OCI-LY7 (cell line): ENCODE measurements at regions not wholly inside any gene's neighbourhood (a gene's known extent, or its start where the extent isn't known, plus 50 kb on each side); places are given as distances from the start of the nearest gene placed in this dataset.

ENCODE experiments used
- BruUV-seq: library from RNA; stranded (reverse); fragments of 400-500 nt; replicated peaks from 2 replicates; lab custom pipeline; 2021; lab: Mats Ljungman, UMichigan
- CTCF ChIA-PET: fragments of 300-600 bp; sonication (Branson Sonifier 250); formaldehyde crosslinking; loops from one replicate; lab custom pipeline; 2022; ENCODE audit warnings: antibody characterized with exemption; ENCODE audit not compliant: unreplicated experiment; lab: Charles Lee
- POLR2A ChIA-PET: fragments of 300-600 bp; sonication (Branson Sonifier 250); formaldehyde crosslinking; loops from one replicate; lab custom pipeline; 2022; ENCODE audit warnings: antibody characterized with exemption; lab: Charles Lee
- DNase-seq: peaks from one replicate; pipeline ENCODE4 v3.0.0-alpha.2; 2015; ENCODE audit warnings: low spot score
- H2AFZ ChIP-seq: fragments of 200-600 bp; sonication (generic), shearing (Covaris generic); 2 replicates; pipeline ENCODE4 v1.6.1; 2014; ENCODE audit warnings: mild to moderate bottlenecking, antibody characterized with exemption, low read length, moderate library complexity
- H3K27ac ChIP-seq: fragments of 200-600 bp; sonication (generic); 2 replicates; pipeline ENCODE4 v1.5.1; 2014; ENCODE audit warnings: mixed run types, low read depth, mild to moderate bottlenecking, moderate library complexity, low read length, inconsistent platforms; ENCODE audit not compliant: poor library complexity, severe bottlenecking
- H3K36me3 ChIP-seq: fragments of 200-600 bp; sonication (generic); 2 replicates; pipeline ENCODE4 v1.6.1; 2014; ENCODE audit warnings: mild to moderate bottlenecking, antibody characterized with exemption, low read length, moderate library complexity, mixed read lengths; ENCODE audit not compliant: insufficient read depth
- H3K4me1 ChIP-seq: fragments of 200-600 bp; sonication (generic); 2 replicates; pipeline ENCODE4 v1.5.1; 2014; ENCODE audit warnings: mild to moderate bottlenecking, low read length; ENCODE audit not compliant: insufficient read depth, poor library complexity, severe bottlenecking
- H3K4me2 ChIP-seq: fragments of 200-600 bp; sonication (generic); 2 replicates; pipeline ENCODE4 v1.6.1; 2014; ENCODE audit warnings: mild to moderate bottlenecking, low read length
- H3K4me3 ChIP-seq: fragments of 200-600 bp; sonication (generic); 2 replicates; pipeline ENCODE4 v1.5.1; 2014; ENCODE audit warnings: mild to moderate bottlenecking, low read depth, low read length; ENCODE audit not compliant: poor library complexity, severe bottlenecking
- H3K79me2 ChIP-seq: fragments of 200-600 bp; sonication (generic); 2 replicates; pipeline ENCODE4 v1.6.1; 2016; ENCODE audit warnings: low read depth, mild to moderate bottlenecking, low read length, moderate library complexity, mixed read lengths; ENCODE audit not compliant: insufficient read depth
- H3K9me2 ChIP-seq: fragments of 200-600 bp; sonication (generic); 2 replicates; pipeline ENCODE4 v1.6.1; 2016; ENCODE audit warnings: mild to moderate bottlenecking, low read length, mixed read lengths; ENCODE audit not compliant: insufficient read depth
- H3K9me3 ChIP-seq: fragments of 200-600 bp; sonication (generic); 2 replicates; pipeline ENCODE4 v1.6.1; 2014; ENCODE audit warnings: mild to moderate bottlenecking, mixed run types, low read length, mixed read lengths
- H4K20me1 ChIP-seq: fragments of 200-600 bp; sonication (generic); 2 replicates; pipeline ENCODE4 v1.6.1; 2014; ENCODE audit warnings: mild to moderate bottlenecking, antibody characterized with exemption, low read length, moderate library complexity, mixed read lengths; ENCODE audit not compliant: insufficient read depth
- EZH2phosphoT487 ChIP-seq: fragments of 200-600 bp; sonication (generic); IDR thresholded peaks from 2 replicates; pipeline ENCODE4 v1.6.1; 2018; ENCODE audit warnings: low read depth, borderline replicate concordance, mild to moderate bottlenecking, mixed run types, antibody characterized with exemption, low read length, moderate library complexity, mixed read lengths
- intact Hi-C: fragments of 100-400 bp; cut with micrococcal nuclease; formaldehyde crosslinking; loops from one replicate; pipeline ENCODE4 v1.10.0; 2022; ENCODE audit not compliant: unreplicated experiment
- TF ChIP-seq, protein P1 (sequence below): fragments of 200-600 bp; sonication (generic); conservative IDR thresholded peaks from 2 replicates; pipeline ENCODE4 v1.5.1; 2014; ENCODE audit warnings: mild to moderate bottlenecking, antibody characterized with exemption, low read length, moderate library complexity, mixed read lengths

GRCh38 chr14:39722547-39723273 is 290.5 kb upstream of the FBXO33 start:
- intact Hi-C loops = no loop called here
- H3K27ac ChIP-seq = no peak overlapping the region
- H2AFZ ChIP-seq = no peak overlapping the region
- CTCF ChIA-PET = no interaction called here
- TF ChIP-seq, protein P1, sequence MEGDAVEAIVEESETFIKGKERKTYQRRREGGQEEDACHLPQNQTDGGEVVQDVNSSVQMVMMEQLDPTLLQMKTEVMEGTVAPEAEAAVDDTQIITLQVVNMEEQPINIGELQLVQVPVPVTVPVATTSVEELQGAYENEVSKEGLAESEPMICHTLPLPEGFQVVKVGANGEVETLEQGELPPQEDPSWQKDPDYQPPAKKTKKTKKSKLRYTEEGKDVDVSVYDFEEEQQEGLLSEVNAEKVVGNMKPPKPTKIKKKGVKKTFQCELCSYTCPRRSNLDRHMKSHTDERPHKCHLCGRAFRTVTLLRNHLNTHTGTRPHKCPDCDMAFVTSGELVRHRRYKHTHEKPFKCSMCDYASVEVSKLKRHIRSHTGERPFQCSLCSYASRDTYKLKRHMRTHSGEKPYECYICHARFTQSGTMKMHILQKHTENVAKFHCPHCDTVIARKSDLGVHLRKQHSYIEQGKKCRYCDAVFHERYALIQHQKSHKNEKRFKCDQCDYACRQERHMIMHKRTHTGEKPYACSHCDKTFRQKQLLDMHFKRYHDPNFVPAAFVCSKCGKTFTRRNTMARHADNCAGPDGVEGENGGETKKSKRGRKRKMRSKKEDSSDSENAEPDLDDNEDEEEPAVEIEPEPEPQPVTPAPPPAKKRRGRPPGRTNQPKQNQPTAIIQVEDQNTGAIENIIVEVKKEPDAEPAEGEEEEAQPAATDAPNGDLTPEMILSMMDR = no peak
- no peak for TF ChIP-seq EZH2phosphoT487
- no peaks in the 10 kb centered on the region for H3K9me3 ChIP-seq
- H3K36me3 ChIP-seq = no peaks in the 10 kb centered on the region
- H3K4me2 ChIP-seq = no peak overlapping the region
- no peak overlapping the region for H3K4me3 ChIP-seq
- BruUV-seq = no TSS peak
- no peaks in the 10 kb centered on the region for H3K4me1 ChIP-seq
- no peaks in the 10 kb centered on the region for H3K79me2 ChIP-seq
- POLR2A ChIA-PET = interaction anchor here (1.3 kb wide), 1 partner anchor 20 kb away, joined by 3 read pairs; no protein-coding TSS in a partner anchor
- DNase-seq = no peak
- no peaks in the 10 kb centered on the region for H4K20me1 ChIP-seq
- no peaks in the 10 kb centered on the region for H3K9me2 ChIP-seq

DNA sequence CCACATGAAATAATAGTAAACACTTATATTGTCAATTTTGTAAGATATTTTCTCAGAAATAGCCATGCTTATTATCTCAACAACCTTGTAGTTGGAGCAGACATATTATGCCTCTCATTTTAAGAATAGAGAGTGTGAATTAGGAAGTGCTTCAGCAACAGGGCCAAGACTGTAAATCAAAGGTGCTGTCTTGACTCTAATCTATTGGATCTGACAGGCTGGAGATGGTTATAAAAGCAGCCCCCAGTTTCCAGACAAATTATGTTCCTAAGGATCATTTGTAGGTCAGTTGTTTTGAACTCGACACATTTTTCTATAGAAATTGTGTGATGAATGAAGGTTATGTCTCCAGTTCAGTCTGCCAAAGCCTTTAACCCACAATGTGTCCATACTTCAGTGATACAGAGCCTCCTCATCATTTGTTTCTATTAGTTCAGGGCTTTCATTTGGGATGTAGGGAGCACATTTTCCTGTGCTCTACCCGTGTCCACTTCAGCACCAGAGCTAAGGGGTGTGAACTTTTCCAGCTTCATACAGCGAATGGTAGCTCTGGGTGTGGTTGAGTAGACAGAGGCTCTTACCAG is 284.8 kb upstream of the FBXO33 start:
- no peak overlapping the region for H2AFZ ChIP-seq
- H3K4me2 ChIP-seq = no peak overlapping the region
- no peak overlapping the region for H3K4me3 ChIP-seq
- no peaks in the 10 kb centered on the region for H3K9me3 ChIP-seq
- H3K79me2 ChIP-seq = no peaks in the 10 kb centered on the region
- no peak overlapping the region for H3K27ac ChIP-seq
- no peaks in the 10 kb centered on the region for H3K9me2 ChIP-seq
- intact Hi-C loops = no loop called here
- ChIA-PET POLR2A (interaction anchor here (0.6 to 1.4 kb wide), 3 partner anchors 14 to 1493 kb away, joined by 3 read pairs; no protein-coding TSS in a partner anchor), CTCF (no interaction called here)
- BruUV-seq = no TSS peak
- no peaks in the 10 kb centered on the region for H3K4me1 ChIP-seq
- TF ChIP-seq, protein P1 = no peak
- no peak for TF ChIP-seq EZH2phosphoT487
- H4K20me1 ChIP-seq = no peaks in the 10 kb centered on the region
- no peak for DNase-seq
- H3K36me3 ChIP-seq = no peaks in the 10 kb centered on the region
